GM10248 (cell line): ENCODE measurements at regions not wholly inside any gene's neighbourhood (a gene's known extent, or its start where the extent isn't known, plus 50 kb on each side); places are given as distances from the start of the nearest gene placed in this dataset.

Source experiments
- CTCF ChIA-PET: fragments of 300-600 bp; sonication (Branson Sonifier 250); formaldehyde crosslinking; extraction: SDS; loops from one replicate; lab custom pipeline; 2021; ENCODE audit warnings: antibody characterized with exemption; lab: Yijun Ruan, JAX
- POLR2A ChIA-PET: fragments of 350-650 bp; sonication (Branson Sonifier 250); formaldehyde crosslinking; extraction: SDS; loops from one replicate; lab custom pipeline; 2020; ENCODE audit warnings: antibody characterized with exemption; lab: Yijun Ruan, JAX
- DNase-seq: peaks from one replicate; pipeline ENCODE4 v3.0.0; 2012; ENCODE audit errors: extremely low spot score
- TF ChIP-seq, protein P1 (sequence below): IDR thresholded peaks from 2 replicates; pipeline ENCODE4 v1.5.1; 2012; ENCODE audit warnings: mild to moderate bottlenecking, low read depth; ENCODE audit errors: extremely low read depth, missing control alignments, control extremely low read depth

DNA sequence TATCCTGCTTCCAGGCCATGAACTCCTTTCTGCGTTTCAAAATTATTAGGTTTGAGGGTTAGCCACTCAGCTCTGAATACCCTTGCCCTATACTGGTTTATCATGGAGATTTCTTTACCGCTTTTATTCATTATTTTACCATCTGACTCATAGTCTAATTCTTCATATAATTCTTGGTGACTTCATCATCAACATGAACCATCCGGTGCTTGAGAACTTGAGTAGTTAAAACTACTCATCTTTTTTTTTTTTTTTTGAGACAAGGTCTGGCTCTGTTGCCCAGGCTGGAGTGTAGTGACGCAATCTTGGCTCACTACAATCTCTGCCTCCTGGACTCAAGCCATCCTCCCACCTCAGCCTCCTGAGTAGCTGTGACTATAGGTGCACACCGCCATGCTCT is 94.2 kb upstream of the LHCGR start:
- ChIA-PET CTCF (no interaction called here), POLR2A (no interaction called here)
- TF ChIP-seq, protein P1, sequence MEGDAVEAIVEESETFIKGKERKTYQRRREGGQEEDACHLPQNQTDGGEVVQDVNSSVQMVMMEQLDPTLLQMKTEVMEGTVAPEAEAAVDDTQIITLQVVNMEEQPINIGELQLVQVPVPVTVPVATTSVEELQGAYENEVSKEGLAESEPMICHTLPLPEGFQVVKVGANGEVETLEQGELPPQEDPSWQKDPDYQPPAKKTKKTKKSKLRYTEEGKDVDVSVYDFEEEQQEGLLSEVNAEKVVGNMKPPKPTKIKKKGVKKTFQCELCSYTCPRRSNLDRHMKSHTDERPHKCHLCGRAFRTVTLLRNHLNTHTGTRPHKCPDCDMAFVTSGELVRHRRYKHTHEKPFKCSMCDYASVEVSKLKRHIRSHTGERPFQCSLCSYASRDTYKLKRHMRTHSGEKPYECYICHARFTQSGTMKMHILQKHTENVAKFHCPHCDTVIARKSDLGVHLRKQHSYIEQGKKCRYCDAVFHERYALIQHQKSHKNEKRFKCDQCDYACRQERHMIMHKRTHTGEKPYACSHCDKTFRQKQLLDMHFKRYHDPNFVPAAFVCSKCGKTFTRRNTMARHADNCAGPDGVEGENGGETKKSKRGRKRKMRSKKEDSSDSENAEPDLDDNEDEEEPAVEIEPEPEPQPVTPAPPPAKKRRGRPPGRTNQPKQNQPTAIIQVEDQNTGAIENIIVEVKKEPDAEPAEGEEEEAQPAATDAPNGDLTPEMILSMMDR, result no peak
- DNase-seq, result no peak

DNA sequence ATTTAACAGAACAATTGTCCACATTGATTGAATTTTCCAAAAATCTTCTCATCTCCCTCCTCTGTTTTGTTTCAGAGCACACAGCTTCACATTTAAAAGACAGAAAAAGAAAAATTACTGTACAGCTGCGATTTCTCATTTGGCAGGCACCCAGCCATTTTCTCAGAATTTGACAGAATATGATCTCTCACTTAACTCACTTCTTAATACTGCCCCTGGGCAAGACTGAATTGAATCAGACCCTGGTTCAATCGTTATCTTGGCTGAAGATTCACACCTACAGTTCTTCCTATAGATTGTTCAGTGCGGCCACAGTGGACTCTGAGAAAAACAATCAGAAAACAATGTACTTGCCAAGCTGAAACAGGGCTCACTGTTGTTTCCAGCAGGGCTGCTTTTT is 90.2 kb upstream of the LHCGR start:
- ChIA-PET POLR2A (no interaction called here), CTCF (interaction anchor here (1.2 to 1.3 kb wide), 2 partner anchors 14 to 18 kb away, joined by 3 to 4 read pairs; no protein-coding TSS in a partner anchor)

DNA sequence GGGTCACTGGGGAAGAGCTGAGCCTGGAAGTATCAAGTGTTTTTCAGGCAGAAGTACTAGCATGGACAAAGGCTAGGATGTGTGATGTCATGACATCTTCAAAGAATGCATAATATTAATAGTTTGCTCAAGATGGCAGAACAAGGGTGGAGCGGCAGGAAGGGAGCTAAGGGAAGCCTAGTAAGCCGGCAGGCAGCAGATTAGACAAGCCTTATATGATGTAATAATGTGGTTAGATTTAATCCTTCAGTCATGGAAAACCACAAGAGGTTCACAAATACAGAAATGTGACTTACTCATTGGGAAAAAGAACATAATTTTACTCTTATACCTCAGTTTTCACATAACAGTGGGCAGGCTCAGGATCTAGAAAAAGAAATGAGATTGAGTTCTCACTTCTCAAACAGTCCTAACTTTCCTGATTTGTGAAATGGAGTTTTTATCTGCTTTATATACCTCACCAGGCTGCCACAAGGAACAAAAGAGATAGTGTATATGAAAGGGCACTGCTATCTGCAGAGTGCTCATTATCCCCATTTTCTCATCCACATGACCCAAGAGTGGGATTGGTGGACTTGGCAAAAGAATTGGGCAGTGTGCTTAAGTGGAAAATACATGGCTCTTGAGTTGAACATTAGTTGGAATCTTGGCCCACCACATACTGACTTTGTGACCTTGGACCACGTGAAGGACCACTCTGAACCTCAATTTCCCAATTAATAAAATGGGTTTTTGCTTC is 89.1 kb upstream of the LHCGR start:
- ChIA-PET CTCF (interaction anchor here (1.2 to 1.6 kb wide), 3 partner anchors 13 to 28 kb away, joined by 3 to 4 read pairs (median 3); no protein-coding TSS in a partner anchor), POLR2A (no interaction called here)
- TF ChIP-seq, protein P1, result no peak
- no peak for DNase-seq

More for the DNA sequence above, 90.2 kb upstream of the LHCGR start:
- TF ChIP-seq, protein P1, result no peak
- no peak for DNase-seq

DNA sequence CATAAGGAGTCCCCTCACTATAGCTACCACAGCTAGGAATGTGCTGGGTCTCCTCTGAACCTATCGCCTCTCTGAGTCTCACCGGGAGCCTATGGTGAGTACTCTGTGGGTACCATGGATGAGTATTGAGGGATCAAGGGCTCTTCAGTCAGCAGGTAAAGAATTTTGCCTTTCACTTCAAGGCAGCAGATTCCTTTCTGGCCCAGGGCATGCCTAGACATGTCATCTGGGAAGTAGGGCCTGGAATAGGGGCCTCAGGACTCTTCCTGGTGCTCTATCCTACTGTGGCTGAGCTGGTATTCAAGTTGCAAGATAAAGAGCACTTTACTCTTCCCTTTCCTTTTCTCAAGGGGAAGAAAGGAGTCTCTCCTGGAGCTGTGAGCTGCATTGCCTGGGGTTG is 85.6 kb upstream of the LHCGR start:
- POLR2A ChIA-PET, result no interaction called here
- DNase-seq, result no peak
- CTCF ChIA-PET, result no interaction called here
- TF ChIP-seq, protein P1, result no peak

DNA sequence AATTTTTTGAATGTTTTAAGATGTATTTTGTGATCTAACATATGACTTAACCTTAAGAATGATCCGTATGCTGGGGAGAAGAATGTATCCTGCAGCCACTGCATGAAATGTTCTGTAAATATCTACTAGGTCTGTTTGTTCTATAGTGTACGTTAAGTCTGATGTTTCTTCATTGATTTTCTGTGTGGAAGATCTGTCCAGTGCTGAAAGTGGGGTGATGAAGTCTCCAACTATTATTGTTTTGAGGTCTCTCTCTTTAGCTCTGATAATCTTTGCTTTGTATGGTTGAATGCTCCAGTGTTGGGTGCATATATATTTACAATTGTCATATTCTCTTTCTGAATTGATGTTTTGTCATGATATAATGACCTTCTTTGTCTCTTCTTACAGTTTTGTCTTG is 82.5 kb upstream of the LHCGR start:
- DNase-seq, result no peak
- TF ChIP-seq, protein P1, result no peak
- ChIA-PET POLR2A (no interaction called here), CTCF (interaction anchor here (0.7 kb wide), 1 partner anchor 9 kb away, joined by 3 read pairs; no protein-coding TSS in a partner anchor)

DNA sequence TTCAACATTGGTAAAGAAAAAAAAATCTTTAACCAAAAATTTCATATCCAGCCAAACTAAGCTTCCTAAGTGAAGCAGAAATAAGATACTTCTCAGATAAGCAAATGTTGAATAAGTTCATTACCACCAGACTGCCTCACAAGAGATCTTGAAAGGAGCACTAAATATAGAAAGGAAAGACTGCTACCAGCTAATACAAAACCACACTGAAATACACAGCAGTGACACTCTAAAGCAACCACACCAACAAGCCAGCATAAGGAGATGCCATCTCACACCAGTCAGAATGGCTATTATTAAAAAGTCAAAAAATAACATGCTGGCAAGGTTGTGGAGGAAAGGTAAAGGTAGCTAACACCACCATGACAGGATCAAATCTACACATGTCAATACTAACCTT is 74.0 kb upstream of the LHCGR start:
- ChIA-PET POLR2A (no interaction called here), CTCF (no interaction called here)
- no peak for DNase-seq
- TF ChIP-seq, protein P1, result no peak
